ENCODE measurements at regions not wholly inside any gene's neighbourhood (a gene's known extent, or its start where the extent isn't known, plus 50 kb on each side); places are given as distances from the start of the nearest gene placed in this dataset.
"Not testable (repeated sequence)": the region's sequence is repeated elsewhere in the genome, so short reads cannot be mapped to it uniquely, and the experiment has no call there.

DNA sequence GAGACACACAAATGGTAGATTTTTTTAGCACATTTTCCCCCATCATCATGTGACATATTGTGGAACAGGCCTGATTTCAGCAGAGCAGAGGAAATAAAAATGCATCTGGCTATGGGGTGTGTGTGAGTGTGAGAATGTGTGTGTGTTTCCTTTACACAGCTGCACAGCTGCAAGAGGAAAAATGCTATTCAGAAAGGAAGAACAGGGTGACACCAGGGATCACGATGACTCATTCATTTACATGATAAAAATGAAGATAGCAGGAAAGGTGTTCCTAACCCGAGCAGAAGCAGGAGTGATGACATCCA lies 469.5 kb upstream of the TSHZ3 start:
- DNase-seq, result no peak

DNA sequence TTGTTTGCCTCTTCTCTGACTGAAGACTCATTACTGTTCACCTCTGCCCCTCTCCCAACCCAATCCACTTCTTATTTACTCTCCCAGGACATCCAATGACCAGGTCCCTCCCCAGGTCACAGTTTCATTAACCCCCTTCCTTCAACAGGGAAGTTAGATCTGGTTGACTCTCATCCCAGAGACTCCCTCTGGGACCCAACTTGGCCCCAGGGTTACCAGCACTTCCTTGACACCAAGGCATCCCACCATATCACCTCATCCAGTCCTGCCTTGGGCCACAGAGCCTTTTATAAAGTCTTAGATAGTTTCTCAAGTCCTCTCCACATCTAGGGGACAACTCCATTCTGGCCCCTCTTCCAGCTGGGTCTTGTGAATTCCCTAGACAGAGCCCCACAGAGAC lies 470.6 kb upstream of the TSHZ3 start:
- DNase-seq, result no peak

DNA sequence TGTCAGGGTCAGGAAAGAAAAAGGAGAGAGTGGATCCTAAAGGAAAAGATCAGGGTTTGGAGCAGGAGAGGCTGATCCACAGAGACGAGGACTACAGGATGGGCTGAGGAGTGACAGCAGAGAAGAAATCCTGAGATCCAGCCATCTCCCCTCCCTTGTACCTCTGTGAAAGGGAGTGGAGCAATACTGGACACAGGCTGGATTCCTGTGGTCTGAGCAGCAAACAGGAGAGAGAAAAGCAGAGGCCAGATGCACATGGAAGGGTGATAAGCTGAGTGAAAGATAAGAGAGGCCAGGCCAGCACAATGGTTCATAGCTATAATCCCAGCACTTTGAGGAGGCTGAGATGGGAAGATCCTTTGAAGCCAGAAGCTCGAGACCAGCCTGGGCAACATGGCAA lies 472.1 kb upstream of the TSHZ3 start:
- no peak for DNase-seq

DNA sequence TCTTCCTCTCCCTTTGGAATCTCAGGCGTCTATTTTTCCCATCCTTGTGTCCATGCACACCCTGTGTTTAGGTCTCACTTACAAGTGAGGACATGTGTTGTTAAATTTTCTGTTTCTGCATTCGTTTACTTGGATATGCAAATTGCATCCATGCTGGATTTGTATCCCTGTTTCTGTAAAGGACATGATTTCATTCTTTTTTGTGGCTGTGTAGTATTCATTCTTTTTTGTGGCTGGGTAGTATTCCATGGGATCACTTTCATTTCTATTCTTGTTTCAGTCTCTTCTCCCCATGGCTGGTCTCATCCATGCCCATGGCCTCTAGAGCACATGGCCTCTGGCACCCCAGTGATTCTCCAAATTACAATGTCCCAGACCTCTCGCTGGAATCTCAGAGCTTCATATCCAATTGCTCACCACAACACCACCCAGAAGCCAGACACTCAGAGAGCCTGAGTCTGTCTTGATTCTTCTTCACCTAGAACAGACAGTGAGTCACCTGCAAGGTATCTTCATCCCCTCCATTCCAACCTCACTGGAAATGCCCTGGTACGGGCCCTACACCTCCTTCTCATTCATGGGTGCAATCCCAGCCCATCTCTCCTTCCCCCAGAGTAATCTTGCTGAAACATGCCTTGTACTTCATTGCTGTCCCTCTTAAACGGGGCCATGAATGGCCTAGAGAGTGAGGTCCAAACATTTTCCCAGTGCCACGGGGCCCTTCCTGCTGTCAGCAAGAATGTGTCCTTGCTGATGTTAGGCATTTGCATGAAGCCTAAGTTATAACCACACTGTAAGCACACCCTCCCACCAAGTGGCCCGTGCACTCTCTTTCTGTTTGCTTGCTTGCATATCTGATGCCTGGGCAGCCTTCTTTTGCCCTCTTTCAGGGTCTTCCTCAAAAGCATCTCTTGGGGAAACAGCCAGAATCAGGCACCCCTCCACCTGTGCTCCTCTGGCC lies 476.2 kb upstream of the TSHZ3 start:
- no peak for DNase-seq

- DNase-seq, result no peak
These were observed 477.1 kb upstream of the TSHZ3 start for GRCh38 chr19:31826325-31826724.

GRCh38 chr19:31831421-31832175 lies 482.4 kb upstream of the TSHZ3 start:
- DNase-seq, result no peak

GRCh38 chr19:31832176-31832548 lies 482.9 kb upstream of the TSHZ3 start:
- DNase-seq, result no peak

- DNase-seq, result no peak
These were observed 484.8 kb upstream of the TSHZ3 start for GRCh38 chr19:31834070-31834469.

DNA sequence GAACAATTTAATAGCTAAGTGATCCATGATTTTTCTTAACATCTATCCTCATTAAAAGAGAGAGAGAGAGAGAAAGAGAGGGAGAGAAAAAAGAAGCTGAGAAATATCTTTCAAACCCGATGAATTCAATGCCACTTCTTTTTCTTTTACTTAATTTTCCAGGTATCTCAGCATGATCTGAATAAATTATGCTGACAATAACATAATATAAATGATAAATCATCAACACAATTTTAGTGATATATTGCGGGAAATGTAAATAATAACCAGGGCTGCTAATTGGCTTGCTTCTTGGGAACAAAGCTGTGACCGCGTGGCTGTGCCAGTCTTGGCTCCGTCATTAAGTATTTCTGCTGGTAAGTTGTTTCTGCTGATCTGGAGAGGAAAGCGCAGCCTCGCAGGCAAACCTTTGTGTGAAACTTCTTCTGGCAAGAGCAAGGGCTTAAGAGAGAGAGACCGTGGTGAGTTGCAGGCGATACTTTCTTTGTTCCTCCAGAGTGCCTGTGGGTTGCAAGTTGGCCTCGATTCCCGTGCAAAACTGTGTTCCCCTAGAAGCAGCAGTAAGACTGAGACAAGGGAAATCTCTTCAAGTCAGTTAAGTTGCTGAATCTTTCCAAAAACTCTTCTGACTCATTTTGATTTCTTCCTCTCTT lies 489.1 kb upstream of the TSHZ3 start:
- DNase-seq, result no peak

DNA sequence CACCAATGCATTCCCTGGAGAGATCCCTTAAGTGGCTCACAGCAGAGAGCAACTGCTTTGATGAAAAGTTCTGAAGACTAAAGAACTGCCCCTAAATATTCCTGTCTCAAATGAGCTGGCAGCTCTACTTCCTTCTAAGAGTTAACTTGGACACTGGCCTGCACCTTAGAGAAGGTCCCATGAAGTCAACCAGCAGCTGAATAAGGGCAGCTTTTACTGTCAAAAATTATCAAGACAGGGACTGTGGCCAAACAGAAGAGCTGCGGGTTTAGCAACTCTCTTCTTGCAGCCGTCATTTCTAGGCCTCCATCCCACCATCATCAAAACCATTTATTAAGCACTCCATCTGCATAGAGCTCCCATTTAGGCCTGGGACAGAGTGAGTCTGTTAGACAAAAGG lies 491.1 kb upstream of the TSHZ3 start:
- DNase-seq, result no peak

GRCh38 chr19:31841755-31842154 lies 492.5 kb upstream of the TSHZ3 start:
- no peak for DNase-seq

DNA sequence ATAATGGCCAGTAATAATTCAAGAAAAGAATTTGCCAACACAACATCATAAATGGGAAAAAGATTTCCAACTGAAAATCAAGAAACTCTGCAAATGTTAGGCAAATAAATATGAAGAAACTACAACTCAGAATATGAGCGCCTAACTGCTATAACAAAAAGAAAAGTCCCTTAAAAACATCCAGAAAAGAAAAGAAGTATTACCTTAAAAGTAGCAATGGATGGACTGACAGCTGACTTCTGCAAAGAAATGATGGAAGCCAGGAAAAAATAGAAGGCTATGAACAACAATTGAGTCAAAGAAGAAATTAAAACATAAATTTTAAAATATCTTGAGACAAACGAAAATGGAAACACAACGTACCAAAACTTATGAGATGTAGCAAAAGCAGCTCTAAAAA lies 482.3 kb upstream of the ZNF507 start:
- DNase-seq, result no peak

DNA sequence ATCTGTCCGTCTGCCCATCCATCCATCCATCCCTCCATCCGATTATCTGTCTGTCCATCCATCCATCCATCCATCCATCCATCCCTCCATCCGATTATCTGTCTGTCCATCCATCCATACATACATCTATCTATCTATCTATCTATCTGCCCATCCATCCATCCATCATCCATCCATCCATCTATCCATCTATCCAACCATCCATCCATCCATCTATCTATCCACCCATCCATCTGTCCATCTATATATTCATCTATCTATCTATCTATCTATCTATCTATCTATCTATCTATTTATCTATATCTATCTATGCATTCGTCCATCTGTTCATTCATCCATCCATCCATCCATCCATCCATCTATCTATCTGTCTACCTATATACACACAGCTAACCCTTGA lies 471.1 kb upstream of the ZNF507 start:
- DNase-seq, result no peak

GRCh38 chr19:31875591-31875990 lies 469.8 kb upstream of the ZNF507 start:
- no peak for DNase-seq

- no peak for DNase-seq
These were observed 465.1 kb upstream of the ZNF507 start for GRCh38 chr19:31880283-31880682.

DNA sequence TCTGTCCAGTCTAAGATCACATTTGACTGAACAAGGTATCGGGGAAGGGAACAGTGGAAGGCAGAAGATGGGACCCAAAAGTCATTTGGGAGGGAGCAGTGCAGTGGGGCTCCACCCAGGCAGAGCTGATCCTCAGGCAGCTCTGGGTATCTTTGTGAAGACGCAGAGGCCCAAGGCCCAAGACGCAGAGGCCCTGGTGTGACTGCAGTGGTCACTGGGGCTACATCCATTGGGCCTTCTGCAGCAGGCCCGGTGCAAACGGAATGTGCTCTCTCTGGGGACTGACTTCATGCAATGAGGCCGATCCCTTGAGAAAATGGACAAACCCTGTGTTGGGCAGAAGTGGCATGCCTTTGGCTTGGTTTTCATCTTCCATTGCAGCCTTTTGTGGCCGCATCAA lies 463.4 kb upstream of the ZNF507 start:
- no peak for DNase-seq

- DNase-seq, result no peak
These were observed 462.7 kb upstream of the ZNF507 start for GRCh38 chr19:31882709-31883108.

GRCh38 chr19:31883296-31883990 lies 462.0 kb upstream of the ZNF507 start:
- no peak for DNase-seq

- no peak for DNase-seq
These were observed 460.0 kb upstream of the ZNF507 start for GRCh38 chr19:31885280-31885853.

- no peak for DNase-seq
These were observed 455.2 kb upstream of the ZNF507 start for GRCh38 chr19:31890230-31890629.

- no peak for DNase-seq
These were observed 453.4 kb upstream of the ZNF507 start for GRCh38 chr19:31892060-31892459.

- not testable (repeated sequence) for DNase-seq
These were observed 451.9 kb upstream of the ZNF507 start for GRCh38 chr19:31893491-31893890.

- no peak for DNase-seq
These were observed 451.0 kb upstream of the ZNF507 start for GRCh38 chr19:31894451-31894850.
